Endodermal cell (in vitro differentiated cells): ENCODE measurements at regions not wholly inside any gene's neighbourhood (a gene's known extent, or its start where the extent isn't known, plus 50 kb on each side); places are given as distances from the start of the nearest gene placed in this dataset.

Experiments used
- DNase-seq: peaks from one replicate; pipeline ENCODE4 v3.0.0-alpha.2; 2017
- H3K27ac ChIP-seq: 2 replicates; pipeline ENCODE4 v1.5.1; 2013; ENCODE audit warnings: mild to moderate bottlenecking, low read depth, low read length, moderate library complexity
- H3K27me3 ChIP-seq: 2 replicates; pipeline ENCODE4 v1.6.1; 2013; ENCODE audit warnings: mild to moderate bottlenecking, low read length, moderate library complexity; ENCODE audit not compliant: insufficient read depth, control insufficient read depth, poor library complexity, severe bottlenecking
- H3K36me3 ChIP-seq: 2 replicates; pipeline ENCODE4 v1.7.0; 2013; ENCODE audit warnings: mild to moderate bottlenecking, low read length, moderate library complexity; ENCODE audit not compliant: control insufficient read depth, insufficient read depth
- H3K4me1 ChIP-seq: one replicate; pipeline ENCODE4 v1.7.0; 2013; ENCODE audit warnings: low read length; ENCODE audit not compliant: control insufficient read depth, insufficient read depth
- H3K4me3 ChIP-seq: 2 replicates; pipeline ENCODE4 v1.5.1; 2013; ENCODE audit warnings: mild to moderate bottlenecking, low read length, moderate library complexity
- H3K9ac ChIP-seq: 2 replicates; pipeline ENCODE4 v1.6.1; 2013; ENCODE audit warnings: mild to moderate bottlenecking, low read length, moderate library complexity; ENCODE audit not compliant: poor library complexity, severe bottlenecking; ENCODE audit errors: extremely low read depth
- H3K9me3 ChIP-seq: 2 replicates; pipeline ENCODE4 v1.6.1; 2013; ENCODE audit warnings: mild to moderate bottlenecking, low read length, moderate library complexity; ENCODE audit not compliant: control insufficient read depth
- H3K27ac Mint-ChIP-seq: 2 replicates; pipeline ENCODE4 v1.8.0; 2020; ENCODE audit warnings: mixed read lengths
- H3K27me3 Mint-ChIP-seq: 2 replicates; pipeline ENCODE4 v1.8.0; 2021; ENCODE audit warnings: mild to moderate bottlenecking, mixed read lengths; ENCODE audit not compliant: insufficient read depth
- H3K36me3 Mint-ChIP-seq: 2 replicates; pipeline ENCODE4 v1.8.0; 2020; ENCODE audit warnings: low read depth, mixed read lengths
- H3K4me1 Mint-ChIP-seq: 2 replicates; pipeline ENCODE4 v1.8.0; 2020; ENCODE audit warnings: mixed read lengths
- H3K4me3 Mint-ChIP-seq: 2 replicates; pipeline ENCODE4 v1.8.0; 2020; ENCODE audit warnings: mild to moderate bottlenecking, moderate library complexity, mixed read lengths
- H3K9me3 Mint-ChIP-seq: 2 replicates; pipeline ENCODE4 v1.8.0; 2020; ENCODE audit warnings: mild to moderate bottlenecking, mixed read lengths
- CTCF ChIP-seq: fragments of 200-600 bp; sonication (generic); conservative IDR thresholded peaks from 2 replicates; pipeline ENCODE4 v1.5.0; 2021; ENCODE audit warnings: antibody characterized with exemption, mild to moderate bottlenecking
- WGBS, 2 experiments: methylation state at CpG; one replicate each; pipeline versions ENCODE4 v1.1.5 to v1.1.7; 2013; ENCODE audit warnings: missing lambda C conversion rate in 2 of 2, mixed read lengths in 1 of 2; ENCODE audit not compliant: insufficient coverage in 1 of 2, insufficient read length in 1 of 2; 5-methylcytosine and 5-hydroxymethylcytosine counted together

GRCh38 chr21:38654580-38654979 is 151.1 kb upstream of the ETS2 start:
- Histone ChIP-seq H3K4me1 (no peaks in the 10 kb centered on the region), H3K27ac (no peak overlapping the region), H3K9me3 (no peaks in the 10 kb centered on the region), H3K4me3 (no peak overlapping the region), H3K27me3 (peaks cover 44% of the 10 kb centered on the region), H3K9ac (no peak overlapping the region), H3K36me3 (no peaks in the 10 kb centered on the region)
- Mint-ChIP-seq H3K4me1 (no peaks in the 10 kb centered on the region), H3K4me3 (no peak overlapping the region), H3K36me3 (no peaks in the 10 kb centered on the region), H3K27me3 (peaks cover 43% of the 10 kb centered on the region), H3K27ac (no peak overlapping the region), H3K9me3 (no peaks in the 10 kb centered on the region)
- no peak for TF ChIP-seq CTCF
- 90% methylated on average over 1 of the region's 1 CpG; no CpG with 5 or more reads in 1 of the 2 experiments for WGBS, 2 experiments
- no peak for DNase-seq

- TF ChIP-seq CTCF = no peak
- no peak for DNase-seq
- Histone ChIP-seq H3K36me3 (no peaks in the 10 kb centered on the region), H3K27ac (no peak overlapping the region), H3K27me3 (peaks cover 83% of the 10 kb centered on the region), H3K4me1 (peaks cover 2% of the 10 kb centered on the region), H3K9me3 (no peaks in the 10 kb centered on the region), H3K4me3 (no peak overlapping the region), H3K9ac (no peak overlapping the region)
- Mint-ChIP-seq H3K4me1 (peaks cover 2% of the 10 kb centered on the region), H3K27ac (no peak overlapping the region), H3K9me3 (no peaks in the 10 kb centered on the region), H3K27me3 (peaks cover 74% of the 10 kb centered on the region), H3K36me3 (no peaks in the 10 kb centered on the region), H3K4me3 (no peak overlapping the region)
- WGBS, 2 experiments = no CpG with 5 or more reads among the region's 4 CpGs
Observed at GRCh38 chr21:38658511-38658910, 147.2 kb upstream of the ETS2 start.

GRCh38 chr21:38659936-38660332 is 145.8 kb upstream of the ETS2 start:
- H3K27me3 Mint-ChIP-seq = peaks cover 79% of the 10 kb centered on the region
- DNase-seq = no peak

More at GRCh38 chr21:38659936-38660332, 145.8 kb upstream of the ETS2 start:
- H3K4me1 Mint-ChIP-seq = peaks cover 5% of the 10 kb centered on the region
- 46 to 83% methylated on average over 2 to 16 of the region's 16 CpGs for WGBS, 2 experiments
- Histone ChIP-seq H3K36me3 (no peaks in the 10 kb centered on the region), H3K9me3 (no peaks in the 10 kb centered on the region), H3K9ac (no peak overlapping the region), H3K4me3 (no peak overlapping the region), H3K4me1 (peaks cover 2% of the 10 kb centered on the region), H3K27ac (no peak overlapping the region), H3K27me3 (peaks cover 90% of the 10 kb centered on the region)
- no peaks in the 10 kb centered on the region for H3K9me3 Mint-ChIP-seq
- peak overlapping the region; percentile 49 for H3K4me3 Mint-ChIP-seq
- no peaks in the 10 kb centered on the region for H3K36me3 Mint-ChIP-seq
- no peak overlapping the region for H3K27ac Mint-ChIP-seq
- TF ChIP-seq CTCF = no peak
